CD4-positive, alpha-beta T cell (primary cell): ENCODE measurements at regions not wholly inside any gene's neighbourhood (a gene's known extent, or its start where the extent isn't known, plus 50 kb on each side); places are given as distances from the start of the nearest gene placed in this dataset.

Source experiments
- ATAC-seq: fragments of 200-7000 bp; cut with Tn5 transposase; one replicate; pipeline ENCODE4 v1.10.0; 2022; ENCODE audit warnings: mild to moderate bottlenecking; ENCODE audit not compliant: poor library complexity
- CTCF ChIA-PET: fragments of 350-600 bp; sonication (Branson Sonifier 250); formaldehyde crosslinking; loops from one replicate; lab custom pipeline; 2021; ENCODE audit warnings: antibody characterized with exemption, inconsistent platforms; lab: Charles Lee
- POLR2A ChIA-PET: fragments of 350-600 bp; sonication (Branson Sonifier 250); formaldehyde crosslinking; loops from one replicate; lab custom pipeline; 2021; ENCODE audit warnings: antibody characterized with exemption, inconsistent platforms; lab: Charles Lee
- DNase-seq, 14 experiments: peaks; one replicate each; pipeline ENCODE4 v3.0.0-alpha.2; 2013 to 2020; ENCODE audit warnings: mixed read lengths in 2 of 14
- H3K27ac ChIP-seq, 2 donors: one replicate each; pipeline versions ENCODE4 v1.5.1 to v1.7.0; 2013; ENCODE audit warnings: low read length in 2 of 2, low read depth in 1 of 2, mild to moderate bottlenecking in 1 of 2
- H3K27me3 ChIP-seq, 2 experiments: 1 replicate in 1 of 2; 2 replicates in 1 of 2; pipeline versions ENCODE4 v1.6.1 to v1.7.0; 2013; ENCODE audit warnings: low read length in 2 of 2, control low read depth in 1 of 2, mild to moderate bottlenecking in 1 of 2, moderate library complexity in 1 of 2; ENCODE audit not compliant: insufficient read depth in 2 of 2, control insufficient read depth in 1 of 2
- H3K36me3 ChIP-seq: one replicate; pipeline ENCODE4 v1.6.1; 2013; ENCODE audit warnings: low read length, control low read depth; ENCODE audit not compliant: insufficient read depth
- H3K4me1 ChIP-seq: one replicate; pipeline ENCODE4 v1.6.1; 2013; ENCODE audit warnings: low read length, control low read depth; ENCODE audit not compliant: insufficient read depth
- H3K4me3 ChIP-seq: one replicate; pipeline ENCODE4 v1.5.1; 2013; ENCODE audit warnings: mild to moderate bottlenecking, low read length, moderate library complexity
- H3K9me3 ChIP-seq, 2 experiments: 1 replicate in 1 of 2; 2 replicates in 1 of 2; pipeline versions ENCODE4 v1.6.1 to v1.7.0; 2013; ENCODE audit warnings: low read length in 2 of 2, mild to moderate bottlenecking in 2 of 2, control low read depth in 1 of 2, moderate library complexity in 1 of 2; ENCODE audit not compliant: control insufficient read depth in 1 of 2, insufficient read depth in 1 of 2
- H3K27ac Mint-ChIP-seq: one replicate; pipeline ENCODE4 v1.8.0; 2020; ENCODE audit warnings: mixed read lengths
- H3K27me3 Mint-ChIP-seq: one replicate; pipeline ENCODE4 v1.8.0; 2021; ENCODE audit warnings: mixed read lengths
- H3K36me3 Mint-ChIP-seq: one replicate; pipeline ENCODE4 v1.8.0; 2021; ENCODE audit warnings: low read depth, mixed read lengths
- H3K4me1 Mint-ChIP-seq: one replicate; pipeline ENCODE4 v1.8.0; 2021; ENCODE audit warnings: low read depth, mixed read lengths
- H3K4me3 Mint-ChIP-seq: one replicate; pipeline ENCODE4 v1.8.0; 2020; ENCODE audit warnings: mild to moderate bottlenecking, mixed read lengths
- H3K9me3 Mint-ChIP-seq: one replicate; pipeline ENCODE4 v1.8.0; 2020; ENCODE audit warnings: mixed read lengths
- CTCF ChIP-seq: fragments of 200-600 bp; IDR thresholded peaks from one replicate; pipeline ENCODE4 v1.8.0; 2022; ENCODE audit warnings: antibody characterized with exemption, mild to moderate bottlenecking
- intact Hi-C, 2 experiments: fragments of 100-400 bp; cut with DNase I in 1 of 2; cut with micrococcal nuclease in 1 of 2; formaldehyde crosslinking; loops; one replicate each; pipeline versions ENCODE4 v1.15.1 to v1.9.0; 2023 to 2025; cut with DNase I, micrococcal nuclease

GRCh38 chr21:31524140-31524539, 135.4 kb upstream of the SOD1 start:
- Histone ChIP-seq H3K4me1 (no peaks in the 10 kb centered on the region), H3K9me3 (no peaks in the 10 kb centered on the region), H3K27me3 (no peaks in the 10 kb centered on the region), H3K36me3 (no peaks in the 10 kb centered on the region), H3K4me3 (no peak overlapping the region), H3K27ac (no peak overlapping the region)
- H3K9me3 Mint-ChIP-seq, result no peaks in the 10 kb centered on the region
- no peaks in the 10 kb centered on the region for H3K36me3 Mint-ChIP-seq
- ATAC-seq, result no peak
- intact Hi-C loops, result no loop called here
- peaks cover under 1% of the 10 kb centered on the region for H3K4me1 Mint-ChIP-seq
- POLR2A ChIA-PET, result no interaction called here
- no peak overlapping the region for H3K27ac Mint-ChIP-seq
- no peak for DNase-seq
- H3K27me3 Mint-ChIP-seq, result no peaks in the 10 kb centered on the region
- CTCF ChIA-PET, result interaction anchor here (1.3 kb wide), 1 partner anchor 56 kb away, joined by 3 read pairs; no protein-coding TSS in a partner anchor
- H3K4me3 Mint-ChIP-seq, result no peak overlapping the region
- TF ChIP-seq CTCF, result no peak

- Histone ChIP-seq H3K27ac (no peak overlapping the region), H3K4me1 (no peaks in the 10 kb centered on the region), H3K9me3 (no peaks in the 10 kb centered on the region), H3K4me3 (no peak overlapping the region), H3K36me3 (no peaks in the 10 kb centered on the region), H3K27me3 (no peaks in the 10 kb centered on the region)
- ATAC-seq (no peak), DNase-seq (no peak)
- CTCF ChIA-PET, result no interaction called here
- no peaks in the 10 kb centered on the region for H3K27me3 Mint-ChIP-seq
- intact Hi-C loops, result no loop called here
- H3K9me3 Mint-ChIP-seq, result no peaks in the 10 kb centered on the region
- H3K4me3 Mint-ChIP-seq, result no peak overlapping the region
- no peak overlapping the region for H3K27ac Mint-ChIP-seq
- TF ChIP-seq CTCF, result no peak
- H3K36me3 Mint-ChIP-seq, result no peaks in the 10 kb centered on the region
- POLR2A ChIA-PET, result no interaction called here
- no peaks in the 10 kb centered on the region for H3K4me1 Mint-ChIP-seq
Observed at GRCh38 chr21:31521515-31521914, 138.0 kb upstream of the SOD1 start.

- TF ChIP-seq CTCF, result no peak
- Histone ChIP-seq H3K27ac (no peak overlapping the region), H3K36me3 (no peaks in the 10 kb centered on the region), H3K9me3 (no peaks in the 10 kb centered on the region), H3K27me3 (no peaks in the 10 kb centered on the region), H3K4me1 (no peaks in the 10 kb centered on the region), H3K4me3 (no peak overlapping the region)
- Mint-ChIP-seq H3K4me1 (no peaks in the 10 kb centered on the region), H3K27ac (no peak overlapping the region), H3K36me3 (no peaks in the 10 kb centered on the region), H3K4me3 (no peak overlapping the region), H3K27me3 (no peaks in the 10 kb centered on the region), H3K9me3 (no peaks in the 10 kb centered on the region)
- no peak for ATAC-seq
- CTCF ChIA-PET, result interaction anchor here (0.6 kb wide), 1 partner anchor 447 kb away, joined by 3 read pairs; no protein-coding TSS in a partner anchor
- DNase-seq, result no peak
- POLR2A ChIA-PET, result no interaction called here
- intact Hi-C loops, result no loop called here
Observed at GRCh38 chr21:31520561-31521098, 138.9 kb upstream of the SOD1 start.
